Right renal cortex interstitium (tissue), 3 donors: ENCODE measurements at regions not wholly inside any gene's neighbourhood (a gene's known extent, or its start where the extent isn't known, plus 50 kb on each side); places are given as distances from the start of the nearest gene placed in this dataset.

ENCODE experiments used
- DNase-seq, 3 donors: peaks; one replicate each; pipeline ENCODE4 v3.0.0-alpha.2; 2013; ENCODE audit warnings: low read depth in 3 of 3, low spot score in 2 of 3

GRCh38 chr1:82219841-82220240 lies 419.1 kb downstream of the ADGRL2 start:
- DNase-seq = no peak

- DNase-seq = no peak
Observed at GRCh38 chr1:82218846-82219245, 418.1 kb downstream of the ADGRL2 start.

GRCh38 chr1:82215853-82216175 lies 415.1 kb downstream of the ADGRL2 start:
- no peak for DNase-seq

DNA sequence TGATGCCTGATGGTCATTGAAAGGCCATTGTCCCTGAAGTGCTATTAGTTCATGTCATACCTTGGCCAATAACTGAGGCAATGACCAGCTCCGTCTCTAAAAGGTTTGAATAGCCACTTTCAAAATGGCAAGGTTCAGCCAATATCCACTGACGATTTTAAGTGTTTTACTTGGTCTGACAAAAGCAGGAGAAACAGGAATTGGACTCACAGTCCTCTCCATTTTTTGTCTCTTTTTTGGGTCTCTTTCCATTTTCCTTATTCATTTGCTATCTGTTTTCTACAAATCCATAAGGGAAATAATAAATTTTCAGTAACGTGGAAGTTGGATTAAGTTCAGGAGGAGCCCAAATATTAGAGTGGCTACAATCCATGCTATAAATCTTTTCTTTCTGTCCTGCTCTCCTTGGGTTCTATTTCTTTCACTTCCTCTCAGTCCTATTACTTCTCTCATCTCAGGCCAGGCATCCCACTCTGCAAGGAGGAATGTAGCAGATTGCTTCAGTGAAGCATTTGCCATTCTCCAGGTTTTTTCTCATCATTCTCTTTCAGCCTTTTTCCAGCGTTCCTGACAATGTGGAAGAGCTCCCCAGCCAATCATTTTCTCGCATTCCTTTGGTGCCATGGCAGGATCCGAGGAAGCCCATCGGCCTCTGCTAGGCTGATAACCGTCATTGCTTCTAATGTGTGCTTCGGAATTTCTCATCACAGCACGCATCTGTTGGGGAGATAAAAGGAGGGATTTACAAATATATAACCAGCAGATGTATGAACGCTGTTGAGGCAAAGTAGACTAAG lies 414.5 kb downstream of the ADGRL2 start:
- no peak for DNase-seq

DNA sequence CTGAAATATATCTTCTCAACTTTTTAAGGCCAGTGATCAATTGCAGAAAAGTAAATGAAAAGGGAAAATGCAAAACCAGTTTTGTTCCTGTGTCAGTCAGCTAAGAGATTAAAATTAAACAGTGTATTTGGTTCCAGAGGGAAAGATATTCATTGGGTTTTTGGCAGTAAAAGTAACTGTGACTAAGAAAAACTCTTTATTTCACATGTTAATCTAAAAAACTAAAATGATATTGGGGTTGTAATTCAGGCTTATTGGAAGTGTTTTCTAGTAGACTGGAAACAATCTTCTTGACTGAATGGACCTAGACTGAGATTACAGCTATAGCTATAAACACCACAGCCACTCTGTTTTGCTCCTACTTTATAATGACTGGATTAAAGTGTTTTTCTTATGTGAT lies 413.9 kb downstream of the ADGRL2 start:
- no peak for DNase-seq

GRCh38 chr1:82197606-82198005 lies 396.9 kb downstream of the ADGRL2 start:
- DNase-seq = no peak

GRCh38 chr1:82195245-82195644 lies 394.5 kb downstream of the ADGRL2 start:
- no peak for DNase-seq

DNA sequence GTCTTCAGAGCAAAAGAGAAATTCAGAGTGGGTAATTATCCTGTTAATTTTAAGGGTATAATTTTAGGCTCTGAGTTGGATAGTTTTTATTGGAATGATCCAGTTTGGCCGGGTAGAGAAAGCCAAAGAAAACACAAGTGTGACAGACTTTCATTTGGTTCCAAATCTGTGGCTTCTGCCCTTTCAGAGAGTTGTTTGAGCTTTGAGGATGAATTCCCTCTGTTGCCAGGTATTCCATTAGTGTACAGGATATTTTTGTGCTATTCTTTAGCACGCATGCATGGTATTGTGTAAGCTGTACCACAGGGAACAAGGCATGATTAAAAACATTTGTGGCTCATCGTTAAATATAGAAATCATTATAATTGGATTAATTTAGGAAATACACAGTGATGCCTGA lies 384.4 kb downstream of the ADGRL2 start:
- no peak for DNase-seq

GRCh38 chr1:82181846-82182245 lies 381.1 kb downstream of the ADGRL2 start:
- no peak for DNase-seq

DNA sequence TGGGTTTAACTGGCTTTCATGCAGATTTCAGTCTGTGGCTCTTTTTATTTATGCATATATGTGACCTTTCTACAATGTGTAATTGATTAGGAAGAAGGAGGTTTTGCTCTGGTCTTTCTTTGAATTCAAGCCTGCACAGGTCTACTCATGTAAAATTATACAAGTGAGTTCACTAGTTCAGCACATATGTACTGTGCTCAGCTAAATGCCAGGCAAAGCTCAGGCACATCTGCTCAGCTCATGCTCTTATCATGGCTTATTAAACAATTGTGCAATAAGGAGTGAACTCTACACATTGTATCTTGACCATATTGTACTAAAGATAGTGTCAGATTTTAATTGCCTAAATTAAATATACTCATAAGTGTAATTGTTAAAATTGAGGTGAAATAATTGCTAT lies 378.4 kb downstream of the ADGRL2 start:
- DNase-seq = no peak

DNA sequence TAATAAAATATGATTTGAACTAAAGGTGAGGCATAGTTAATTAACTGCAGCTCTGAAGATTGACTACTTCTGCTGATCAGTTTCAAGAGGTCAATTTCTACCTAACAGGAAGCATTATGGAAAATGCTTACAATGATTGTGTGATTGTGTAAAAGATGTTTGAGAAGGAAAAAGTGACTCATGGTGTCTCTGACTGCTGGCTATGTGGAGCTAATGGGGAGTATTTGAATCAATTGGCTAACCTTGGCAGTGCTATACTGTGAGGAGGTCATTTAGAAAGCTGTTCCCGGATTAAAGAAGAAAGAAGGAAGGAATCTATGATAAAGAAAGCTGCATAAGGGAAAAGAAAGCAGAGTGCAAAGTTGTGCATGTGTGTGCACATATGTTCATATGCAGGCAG lies 376.5 kb downstream of the ADGRL2 start:
- no peak for DNase-seq

- no peak for DNase-seq
Observed at GRCh38 chr1:82171955-82172354, 371.2 kb downstream of the ADGRL2 start.

DNA sequence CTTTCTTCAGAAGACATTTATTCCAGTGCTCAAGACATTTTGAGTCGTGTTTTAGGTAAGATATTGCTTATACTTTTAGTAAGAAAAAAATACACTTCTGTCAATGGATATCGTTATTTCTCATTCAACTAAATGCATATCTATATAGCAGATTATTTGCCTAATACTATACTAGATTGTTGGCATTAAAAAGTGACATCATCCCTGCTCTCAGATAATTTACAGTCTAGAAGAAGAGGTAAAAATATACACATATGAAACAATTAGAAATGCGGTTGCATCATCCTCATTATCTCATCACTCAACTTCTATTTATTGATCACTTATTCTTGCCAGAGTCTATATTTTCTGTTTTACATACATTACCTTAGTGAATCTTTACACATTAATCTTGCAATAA lies 367.7 kb downstream of the ADGRL2 start:
- DNase-seq = no peak

GRCh38 chr1:82165304-82165703 lies 364.6 kb downstream of the ADGRL2 start:
- no peak for DNase-seq

GRCh38 chr1:82162486-82163420 lies 362.0 kb downstream of the ADGRL2 start:
- no peak for DNase-seq

DNA sequence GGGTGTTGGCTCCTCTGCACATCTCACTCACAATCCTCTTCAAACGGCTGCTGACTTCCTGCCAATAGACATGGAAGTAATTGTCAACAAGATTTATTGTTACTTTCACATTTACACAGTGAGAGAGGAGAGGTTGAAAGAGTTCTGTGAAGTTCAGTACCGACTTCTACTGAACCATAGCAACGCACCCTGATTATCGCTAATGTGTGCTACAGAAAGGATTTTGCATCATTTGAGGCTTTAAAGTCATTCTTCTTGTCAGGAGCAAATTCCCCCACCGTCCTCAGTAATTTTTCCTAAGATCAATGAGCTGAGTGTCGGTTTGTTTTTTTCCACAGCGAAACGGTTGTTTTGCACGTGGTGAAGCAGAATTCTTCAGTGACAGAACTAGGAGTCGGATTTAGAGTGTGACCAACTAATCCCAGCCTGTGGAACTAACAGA lies 361.0 kb downstream of the ADGRL2 start:
- DNase-seq = peak in 2 of 3 donors; percentile 18 to 24

DNA sequence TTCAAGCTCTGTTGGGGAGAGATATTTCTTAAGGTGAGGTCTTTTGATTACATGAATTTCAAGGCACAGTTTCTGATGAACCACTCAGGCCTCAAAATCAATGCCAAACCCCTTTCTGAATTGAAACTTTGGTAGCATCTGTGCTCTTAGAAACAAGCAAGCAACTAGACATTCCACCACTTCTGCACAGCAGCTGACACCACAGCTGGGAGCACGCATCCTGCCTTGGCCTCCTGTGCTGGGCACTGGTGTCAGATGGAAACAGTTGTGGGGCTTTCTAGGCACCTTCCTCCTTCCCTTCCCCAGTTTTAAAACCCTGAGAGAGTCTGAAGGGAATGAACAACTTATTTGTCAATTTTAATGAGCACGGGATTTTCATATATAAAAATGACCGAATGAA lies 360.2 kb downstream of the ADGRL2 start:
- DNase-seq = no peak

DNA sequence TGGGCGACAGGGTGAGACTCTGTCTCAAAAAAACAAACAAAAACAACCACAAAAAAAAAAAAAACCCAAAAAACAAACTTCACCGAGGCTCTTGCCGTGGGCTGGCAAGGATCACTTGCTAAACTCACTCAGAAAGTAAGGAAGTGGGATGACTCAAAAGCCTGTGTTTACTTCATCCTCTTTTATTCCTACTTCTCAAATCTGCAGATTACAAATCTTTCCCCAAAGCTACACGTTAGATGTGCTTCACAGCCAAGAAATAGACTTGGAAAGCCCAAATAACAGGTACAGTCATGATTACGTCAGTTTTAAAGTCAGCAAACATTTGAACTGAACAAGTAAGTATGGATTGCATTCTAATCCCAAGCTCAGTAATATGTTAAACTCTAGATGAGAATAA lies 359.3 kb downstream of the ADGRL2 start:
- DNase-seq = no peak

- no peak for DNase-seq
Observed at GRCh38 chr1:82158981-82159380, 358.2 kb downstream of the ADGRL2 start.

- DNase-seq = no peak
Observed at GRCh38 chr1:82154219-82154970, 353.7 kb downstream of the ADGRL2 start.

DNA sequence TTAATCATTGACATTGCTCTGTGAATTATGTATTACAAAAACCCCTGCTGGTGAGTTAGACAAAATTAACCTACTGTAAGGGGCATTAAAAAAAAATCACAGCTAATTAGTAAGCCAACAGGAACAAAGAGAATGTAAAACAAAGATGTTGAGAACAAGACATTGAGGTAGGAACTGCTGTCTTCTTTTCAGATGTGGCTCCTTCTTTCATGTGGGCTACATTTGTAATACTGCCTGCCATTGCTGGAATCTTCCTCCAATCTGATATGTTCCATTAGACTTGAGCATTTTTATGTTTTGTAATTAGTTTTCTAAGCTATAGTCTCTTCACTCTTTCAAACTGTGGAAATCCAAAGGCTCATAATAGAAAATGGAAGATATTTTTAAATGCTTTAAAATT lies 353.0 kb downstream of the ADGRL2 start:
- no peak for DNase-seq
